Neural cell (in vitro differentiated cells): ENCODE measurements at regions not wholly inside any gene's neighbourhood (a gene's known extent, or its start where the extent isn't known, plus 50 kb on each side); places are given as distances from the start of the nearest gene placed in this dataset.

ENCODE experiments used
- H2AFZ ChIP-seq: fragments of 200-600, 300-800 bp; sonication (generic), shearing (Covaris generic); 2 replicates; pipeline ENCODE4 v1.6.0; 2014; ENCODE audit warnings: low read depth, mild to moderate bottlenecking, antibody characterized with exemption, low read length, moderate library complexity
- H3F3A ChIP-seq: fragments of 200-600 bp; shearing (Covaris generic); 2 replicates; pipeline ENCODE4 v1.6.1; 2016; ENCODE audit warnings: mild to moderate bottlenecking, moderate library complexity, mixed read lengths, antibody characterized with exemption, low read length; ENCODE audit not compliant: insufficient read depth, poor library complexity, severe bottlenecking
- H3K27ac ChIP-seq: fragments of 200-600, 300-800 bp; sonication (generic), shearing (Covaris generic); 2 replicates; pipeline ENCODE4 v1.5.1; 2014; ENCODE audit warnings: mild to moderate bottlenecking, low read length, moderate library complexity
- H3K27me3 ChIP-seq: fragments of 300-800, 200-600 bp; sonication (generic), shearing (Covaris generic); 2 replicates; pipeline ENCODE4 v1.6.0; 2014; ENCODE audit warnings: mild to moderate bottlenecking, low read depth, low read length, moderate library complexity; ENCODE audit not compliant: insufficient read depth
- H3K36me3 ChIP-seq: fragments of 300-800, 200-600 bp; sonication (generic), shearing (Covaris generic); 2 replicates; pipeline ENCODE4 v1.5.1; 2014; ENCODE audit warnings: mild to moderate bottlenecking, antibody characterized with exemption, low read length, moderate library complexity; ENCODE audit not compliant: insufficient read depth
- H3K4me2 ChIP-seq: fragments of 300-800, 200-600 bp; sonication (generic), shearing (Covaris generic); 2 replicates; pipeline ENCODE4 v1.6.0; 2014; ENCODE audit warnings: mild to moderate bottlenecking, low read length
- H3K4me3 ChIP-seq: fragments of 300-800, 200-600 bp; sonication (generic), shearing (Covaris generic); 2 replicates; pipeline ENCODE4 v1.5.1; 2014; ENCODE audit warnings: mild to moderate bottlenecking, low read length, moderate library complexity
- H3K79me2 ChIP-seq: fragments of 200-600 bp; shearing (Covaris generic); replicated peaks from 2 replicates; pipeline ENCODE4 v1.6.0; 2014; ENCODE audit warnings: mild to moderate bottlenecking, low read length, moderate library complexity; ENCODE audit not compliant: insufficient read depth
- H3K9ac ChIP-seq: fragments of 300-800, 200-600 bp; sonication (generic), shearing (Covaris generic); 2 replicates; pipeline ENCODE4 v1.6.1; 2016; ENCODE audit warnings: mild to moderate bottlenecking, low read length, mixed read lengths
- H3K9me2 ChIP-seq: fragments of 200-600 bp; shearing (Covaris generic); 2 replicates; pipeline ENCODE4 v1.6.1; 2016; ENCODE audit warnings: mild to moderate bottlenecking, low read length, mixed read lengths; ENCODE audit not compliant: insufficient read depth
- H3K9me3 ChIP-seq: fragments of 200-600, 300-800 bp; sonication (generic), shearing (Covaris generic); 2 replicates; pipeline ENCODE4 v1.6.1; 2016; ENCODE audit warnings: mild to moderate bottlenecking, mixed run types, low read length, moderate library complexity, mixed read lengths
- H4K20me1 ChIP-seq: fragments of 200-600 bp; shearing (Covaris generic); 2 replicates; pipeline ENCODE4 v1.6.1; 2016; ENCODE audit warnings: mild to moderate bottlenecking, mixed run types; ENCODE audit not compliant: insufficient read depth
- CTCF ChIP-seq: fragments of 450-650 bp; IDR thresholded peaks from 2 replicates; pipeline ENCODE4 v1.5.1; 2014; ENCODE audit warnings: antibody characterized with exemption, mild to moderate bottlenecking, moderate library complexity; ENCODE audit not compliant: poor library complexity, severe bottlenecking
- EP300 ChIP-seq: fragments of 450-650 bp; conservative IDR thresholded peaks from 2 replicates; pipeline ENCODE4 v1.6.1; 2014; ENCODE audit warnings: antibody characterized with exemption, mild to moderate bottlenecking, moderate library complexity; ENCODE audit not compliant: poor library complexity, severe bottlenecking
- EZH2 ChIP-seq: fragments of 200-600, 300-800 bp; shearing (Covaris generic), sonication (generic); IDR thresholded peaks from 2 replicates; pipeline ENCODE4 v1.6.1; 2014; ENCODE audit warnings: antibody characterized with exemption, low read length, borderline replicate concordance, mild to moderate bottlenecking; ENCODE audit not compliant: insufficient read depth, poor library complexity, severe bottlenecking
- MXI1 ChIP-seq: fragments of 450-650 bp; conservative IDR thresholded peaks from 2 replicates; pipeline ENCODE4 v1.6.1; 2014; ENCODE audit warnings: antibody characterized with exemption, mild to moderate bottlenecking; ENCODE audit not compliant: poor library complexity, severe bottlenecking
- POLR2AphosphoS5 ChIP-seq: IDR thresholded peaks from 2 replicates; pipeline ENCODE4 v1.6.1; 2012
- RAD21 ChIP-seq: fragments of 450-650 bp; conservative IDR thresholded peaks from 2 replicates; pipeline ENCODE4 v1.6.1; 2014; ENCODE audit warnings: antibody characterized with exemption, mild to moderate bottlenecking, moderate library complexity
- REST ChIP-seq: IDR thresholded peaks from 2 replicates; pipeline ENCODE4 v1.6.1; 2012; ENCODE audit warnings: borderline replicate concordance
- SMC3 ChIP-seq: fragments of 450-650 bp; conservative IDR thresholded peaks from 2 replicates; pipeline ENCODE4 v1.6.1; 2014; ENCODE audit warnings: antibody characterized with exemption, mild to moderate bottlenecking, moderate library complexity; ENCODE audit not compliant: poor library complexity
- TAF1 ChIP-seq: IDR thresholded peaks from 2 replicates; pipeline ENCODE4 v1.6.1; 2012; ENCODE audit warnings: low read depth

- no peaks in the 10 kb centered on the region for H3K9me3 ChIP-seq
- no peaks in the 10 kb centered on the region for H3K79me2 ChIP-seq
- H3K36me3 ChIP-seq: no peaks in the 10 kb centered on the region
- no peaks in the 10 kb centered on the region for H3F3A ChIP-seq
- no peak overlapping the region for H2AFZ ChIP-seq
- H3K27me3 ChIP-seq: no peaks in the 10 kb centered on the region
- no peak overlapping the region for H3K4me2 ChIP-seq
- no peak overlapping the region for H3K4me3 ChIP-seq
- H3K9ac ChIP-seq: no peak overlapping the region
- H3K27ac ChIP-seq: no peak overlapping the region
- TF ChIP-seq EP300: no peak
- no peak for TF ChIP-seq SMC3
- no peak for TF ChIP-seq EZH2
- no peak for TF ChIP-seq REST
- no peak for TF ChIP-seq MXI1
- no peak for TF ChIP-seq POLR2AphosphoS5
- no peak for TF ChIP-seq RAD21
- no peak for TF ChIP-seq CTCF
- no peak for TF ChIP-seq TAF1
- no peaks in the 10 kb centered on the region for H4K20me1 ChIP-seq
- H3K9me2 ChIP-seq: no peaks in the 10 kb centered on the region
These were observed 247.9 kb upstream of the PPP1R2C start for GRCh38 chrX:43025806-43026315.

- no peaks in the 10 kb centered on the region for H4K20me1 ChIP-seq
- no peak overlapping the region for H3K4me3 ChIP-seq
- H3K27me3 ChIP-seq: no peaks in the 10 kb centered on the region
- H3K79me2 ChIP-seq: no peaks in the 10 kb centered on the region
- no peaks in the 10 kb centered on the region for H3K9me3 ChIP-seq
- no peak overlapping the region for H3K27ac ChIP-seq
- no peaks in the 10 kb centered on the region for H3K9me2 ChIP-seq
- no peaks in the 10 kb centered on the region for H3K36me3 ChIP-seq
- no peaks in the 10 kb centered on the region for H3F3A ChIP-seq
- H3K9ac ChIP-seq: no peak overlapping the region
- H2AFZ ChIP-seq: no peak overlapping the region
- TF ChIP-seq TAF1 (no peak), MXI1 (no peak), SMC3 (no peak), RAD21 (no peak), EP300 (no peak), CTCF (no peak), POLR2AphosphoS5 (no peak), EZH2 (no peak), REST (no peak)
- no peak overlapping the region for H3K4me2 ChIP-seq
These were observed 286.1 kb upstream of the PPP1R2C start for GRCh38 chrX:43064096-43064495.
